Activated CD8-positive, alpha-beta memory T cell treated with anti-CD3 and anti-CD28 coated beads for 4 hours (primary cell): ENCODE measurements at regions not wholly inside any gene's neighbourhood (a gene's known extent, or its start where the extent isn't known, plus 50 kb on each side); places are given as distances from the start of the nearest gene placed in this dataset.

Source experiments
- DNase-seq, 2 donors: peaks; one replicate each; pipeline ENCODE4 v3.0.0-alpha.2; 2020; ENCODE audit warnings: low read depth in 2 of 2

GRCh38 chr18:10225300-10225699 is 229.1 kb upstream of the APCDD1 start:
- no peak for DNase-seq

- no peak for DNase-seq
These were observed 227.5 kb upstream of the APCDD1 start for GRCh38 chr18:10226971-10227370.

- no peak for DNase-seq
These were observed 226.1 kb upstream of the APCDD1 start for GRCh38 chr18:10228326-10228725.

DNA sequence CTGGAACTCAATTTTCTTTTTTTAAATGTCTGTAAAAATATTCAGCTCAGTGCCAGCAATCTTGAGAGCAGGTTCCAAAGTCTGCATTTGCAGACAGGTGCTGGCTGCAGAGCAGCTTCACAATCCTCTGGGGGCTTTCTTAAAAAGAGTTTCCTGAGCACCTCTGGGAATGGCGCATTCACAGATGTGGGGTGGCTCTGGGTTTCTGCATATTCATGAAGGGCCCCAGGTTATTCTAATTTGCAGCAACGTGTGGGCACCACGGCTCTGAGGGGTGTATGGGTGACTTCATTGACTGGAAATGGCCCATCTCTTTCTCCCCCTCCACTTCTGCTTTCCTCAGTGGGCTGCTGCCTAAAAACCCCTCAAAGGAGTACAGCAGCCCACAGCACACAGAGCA is 225.0 kb upstream of the APCDD1 start:
- no peak for DNase-seq

DNA sequence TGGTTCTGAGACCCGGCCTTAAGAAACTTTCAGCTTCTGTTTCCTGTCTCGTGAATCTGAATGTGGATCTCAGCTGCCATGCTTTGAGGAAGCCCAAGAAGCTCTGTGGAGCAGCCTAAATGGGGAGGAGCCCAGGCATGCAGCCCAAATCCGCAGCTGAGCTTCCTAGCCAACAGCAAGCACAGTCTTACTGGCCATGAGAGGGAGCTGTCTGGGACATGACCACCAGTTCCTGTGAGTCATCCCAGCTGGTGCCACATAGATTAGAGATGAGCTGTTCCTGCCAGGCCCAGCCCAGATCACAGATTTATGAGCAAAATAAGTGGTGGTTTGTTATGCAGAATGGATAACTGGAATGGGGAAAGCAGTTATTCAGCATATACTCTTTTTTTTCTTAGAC is 224.4 kb upstream of the APCDD1 start:
- DNase-seq: no peak

- no peak for DNase-seq
These were observed 223.2 kb upstream of the APCDD1 start for GRCh38 chr18:10231220-10231619.

GRCh38 chr18:10232062-10232461 is 222.4 kb upstream of the APCDD1 start:
- DNase-seq: no peak

DNA sequence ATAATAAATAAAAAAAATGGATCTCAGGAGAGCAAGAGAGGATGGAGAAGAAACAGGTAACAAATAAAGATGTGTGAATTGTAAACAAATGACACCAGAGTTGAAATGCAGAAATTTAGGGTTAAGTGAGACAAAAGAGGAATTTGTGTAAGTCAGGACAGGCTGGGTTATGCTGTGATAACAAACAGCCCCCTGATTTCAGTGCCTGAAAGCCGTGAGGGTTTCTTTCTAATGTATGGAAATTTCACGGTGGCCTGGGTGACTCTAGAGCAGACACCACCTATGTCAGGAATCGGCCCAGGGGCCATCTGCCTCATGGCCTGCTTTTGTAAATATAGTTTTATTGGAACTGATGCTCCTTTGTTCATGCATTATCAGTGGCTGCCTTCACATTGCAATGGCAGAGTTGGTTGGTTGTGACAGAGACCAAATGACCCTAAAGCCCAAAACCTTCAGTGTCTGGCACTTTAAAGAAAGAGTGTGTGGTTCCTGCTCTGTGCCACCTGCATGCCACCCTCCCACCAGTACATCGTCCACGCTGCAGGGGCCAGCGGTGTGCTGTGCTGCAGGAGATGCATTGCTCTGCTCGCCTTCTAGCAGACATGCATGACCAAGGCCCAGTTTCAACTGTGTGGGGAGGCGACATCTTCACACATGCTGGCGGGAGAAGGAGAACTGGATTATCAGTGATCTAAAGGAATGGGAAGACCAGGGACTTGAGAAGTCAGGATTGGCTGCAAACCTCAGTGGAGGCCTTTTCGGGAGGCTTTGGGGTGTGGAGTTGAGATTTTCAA is 221.2 kb upstream of the APCDD1 start:
- DNase-seq: no peak

DNA sequence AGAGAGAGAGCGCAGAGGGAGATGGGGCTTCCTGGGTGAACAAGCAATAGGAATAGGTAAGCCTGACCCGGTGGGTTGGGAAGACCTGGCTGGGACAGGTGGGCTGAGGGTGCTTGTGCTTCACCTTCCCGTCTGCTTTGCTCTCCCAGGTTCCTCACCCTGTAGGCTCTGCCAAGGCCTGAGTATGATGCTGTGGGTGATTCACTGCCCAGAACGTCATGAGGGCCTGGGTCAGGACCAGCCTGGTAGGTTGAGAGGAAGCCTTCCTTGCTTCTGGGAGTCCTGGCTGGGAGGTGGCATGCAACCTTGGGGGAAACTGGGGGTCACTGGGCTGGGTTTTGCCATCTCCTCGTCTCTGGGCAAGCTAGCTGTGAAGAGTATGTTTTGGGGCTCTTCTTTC is 220.2 kb upstream of the APCDD1 start:
- no peak for DNase-seq

- no peak for DNase-seq
These were observed 219.3 kb upstream of the APCDD1 start for GRCh38 chr18:10234912-10235660.

- DNase-seq: no peak
These were observed 218.8 kb upstream of the APCDD1 start for GRCh38 chr18:10235661-10235952.

- no peak for DNase-seq
These were observed 215.3 kb upstream of the APCDD1 start for GRCh38 chr18:10239103-10239502.

DNA sequence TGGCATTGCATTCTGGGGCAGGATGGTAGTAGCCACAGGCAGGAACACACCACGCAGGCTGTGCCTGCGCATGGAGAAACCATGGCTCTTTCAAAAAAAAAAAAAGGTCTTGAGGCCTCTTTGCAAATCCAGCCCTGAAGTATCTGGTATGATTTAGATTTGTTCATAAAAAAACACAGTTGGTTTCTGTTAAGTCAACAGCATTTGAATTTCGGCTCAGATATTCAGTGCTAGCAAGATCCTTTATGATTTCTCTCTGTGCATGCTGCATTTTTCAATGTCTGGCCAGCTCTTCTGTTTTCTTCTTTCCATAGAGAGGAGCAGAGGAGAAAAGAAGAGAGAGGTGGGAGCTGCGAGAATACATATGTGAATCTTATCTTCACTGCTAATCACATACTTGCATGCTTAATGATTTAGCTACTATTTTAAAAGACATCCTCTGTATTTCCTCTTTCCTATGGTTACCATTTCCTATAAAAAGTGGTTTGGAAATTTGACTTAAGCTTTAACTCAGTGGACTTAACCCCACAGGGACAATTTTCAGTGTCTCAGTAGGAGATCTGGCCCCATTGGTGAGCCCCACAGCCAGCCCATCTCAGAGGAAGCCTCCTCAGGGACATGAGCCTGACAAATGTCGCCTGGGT is 214.3 kb upstream of the APCDD1 start:
- DNase-seq: no peak

DNA sequence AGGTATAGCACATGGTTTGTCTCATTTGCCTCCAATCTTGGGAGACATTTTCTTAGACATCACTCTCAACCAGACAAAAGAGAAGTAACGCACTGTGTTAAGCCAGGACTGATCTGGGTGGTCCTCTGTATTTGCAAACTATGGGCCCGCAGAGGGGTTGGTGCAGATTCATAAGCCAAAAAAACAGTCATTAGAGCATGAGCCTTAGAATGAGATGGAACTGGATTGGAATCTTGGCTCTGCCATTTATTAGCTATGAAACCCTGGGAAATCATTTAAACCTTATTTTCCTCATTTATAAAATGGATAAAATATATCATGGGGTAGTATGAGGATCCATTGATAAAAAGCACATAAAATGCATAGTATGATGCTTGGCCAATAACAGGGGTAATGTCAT is 213.5 kb upstream of the APCDD1 start:
- no peak for DNase-seq

DNA sequence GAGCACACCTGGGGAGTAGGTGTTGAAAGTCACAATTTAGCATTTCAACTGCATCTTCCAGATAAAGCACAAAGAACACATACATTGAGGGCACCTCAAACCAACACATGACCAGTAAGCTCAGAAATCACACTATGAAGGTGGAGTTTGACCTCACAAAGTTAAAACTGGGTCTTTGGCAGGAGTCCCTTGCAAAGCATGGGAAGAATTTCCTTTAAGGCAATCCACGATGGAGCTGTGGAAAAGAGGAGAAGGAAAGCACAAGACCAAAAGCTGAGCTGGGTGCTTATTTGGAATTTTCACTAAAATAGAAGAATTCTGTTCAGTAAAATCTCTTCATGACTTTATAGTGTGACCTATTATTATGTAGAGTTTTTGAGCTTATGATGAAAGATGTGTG is 212.9 kb upstream of the APCDD1 start:
- DNase-seq: no peak

DNA sequence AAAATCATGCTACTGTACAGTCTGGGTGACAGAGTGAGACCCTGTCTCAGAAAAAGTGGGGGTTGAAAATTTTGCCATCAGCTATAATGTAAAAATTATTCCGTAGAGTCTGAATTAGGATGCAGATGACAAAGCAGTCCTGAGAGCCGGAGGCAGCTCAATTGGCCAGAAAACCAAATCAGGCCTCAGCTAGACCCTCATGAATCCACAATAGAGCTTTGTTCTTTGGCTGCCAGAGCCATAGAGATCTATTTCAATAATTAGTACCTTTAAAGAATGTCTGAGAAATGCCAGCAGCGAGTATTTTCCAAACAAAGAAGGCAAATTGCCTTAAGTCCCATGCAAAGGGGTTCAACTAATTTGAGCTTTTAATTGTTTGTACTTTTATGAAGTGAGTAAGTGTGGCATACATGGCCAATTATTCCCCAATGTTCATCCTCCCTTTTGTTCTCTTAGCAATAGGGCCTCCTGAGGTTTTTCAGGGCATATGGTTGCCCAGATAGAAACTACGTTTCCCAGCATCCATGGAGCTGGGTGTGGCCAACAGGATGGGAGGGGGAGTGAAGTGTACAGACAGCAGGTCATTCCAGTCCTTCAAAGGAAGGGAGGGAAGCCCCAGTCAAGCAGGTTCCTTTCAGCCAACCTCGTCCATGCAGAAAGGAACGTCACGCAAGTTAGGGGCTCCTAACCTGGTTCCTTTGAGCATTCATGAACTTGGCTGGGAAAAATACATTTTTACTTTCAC is 211.3 kb upstream of the APCDD1 start:
- no peak for DNase-seq

DNA sequence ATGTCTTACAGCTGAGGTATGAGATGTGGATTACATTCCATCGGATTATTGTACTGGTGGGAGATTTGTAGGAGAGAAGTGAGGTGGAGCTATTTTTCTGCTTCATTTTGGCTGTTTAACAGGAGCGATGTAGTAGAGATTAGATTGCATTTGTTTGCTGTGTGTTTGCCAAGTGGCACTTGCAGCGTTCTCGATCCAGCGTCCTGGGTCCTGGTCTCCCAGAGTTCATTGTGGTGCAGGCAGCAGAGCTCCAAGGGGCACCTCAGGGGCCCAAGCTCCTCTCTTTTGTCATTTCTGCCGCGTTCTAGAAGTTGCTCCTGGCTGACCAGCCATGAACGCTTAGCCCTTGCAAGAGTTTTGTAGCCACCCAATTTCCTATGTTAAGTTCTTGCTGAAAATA is 210.1 kb upstream of the APCDD1 start:
- no peak for DNase-seq

- no peak for DNase-seq
These were observed 209.2 kb upstream of the APCDD1 start for GRCh38 chr18:10245031-10245845.

GRCh38 chr18:10245846-10246175 is 208.6 kb upstream of the APCDD1 start:
- DNase-seq: no peak

DNA sequence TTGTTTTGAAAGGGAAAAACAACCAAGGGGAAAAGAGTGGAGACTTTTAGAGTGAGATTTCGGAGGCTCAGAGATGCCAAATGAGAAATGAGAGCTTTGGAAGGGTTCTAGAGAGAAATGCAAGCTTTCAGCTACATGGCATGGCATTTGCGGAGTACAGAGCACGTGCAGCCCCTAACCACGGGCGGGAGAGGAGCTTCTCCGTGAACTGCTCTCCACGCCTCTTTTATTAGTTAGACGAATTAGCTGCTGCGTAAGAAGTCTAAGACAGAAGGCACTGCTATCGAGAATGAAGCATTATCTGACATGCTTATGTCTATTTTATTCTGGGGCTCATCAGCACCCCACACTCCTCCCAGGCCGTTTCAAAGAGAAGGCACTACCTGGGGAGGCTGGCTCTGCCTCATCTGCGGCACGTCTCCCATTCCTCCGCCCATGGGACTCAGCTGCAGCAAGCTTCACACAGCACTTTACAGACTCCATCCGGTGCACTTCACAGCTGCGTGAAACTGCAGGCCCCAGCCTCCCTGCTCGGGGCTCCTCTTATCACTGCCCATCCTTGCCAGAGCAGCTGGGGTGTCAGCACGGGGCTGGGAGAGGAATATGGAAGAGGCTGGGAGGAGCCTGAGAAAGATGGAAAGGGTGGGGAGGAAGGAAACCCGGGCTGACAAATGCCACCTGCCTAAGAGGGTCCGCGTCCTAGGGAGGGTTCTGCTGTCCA is 207.3 kb upstream of the APCDD1 start:
- DNase-seq: no peak

DNA sequence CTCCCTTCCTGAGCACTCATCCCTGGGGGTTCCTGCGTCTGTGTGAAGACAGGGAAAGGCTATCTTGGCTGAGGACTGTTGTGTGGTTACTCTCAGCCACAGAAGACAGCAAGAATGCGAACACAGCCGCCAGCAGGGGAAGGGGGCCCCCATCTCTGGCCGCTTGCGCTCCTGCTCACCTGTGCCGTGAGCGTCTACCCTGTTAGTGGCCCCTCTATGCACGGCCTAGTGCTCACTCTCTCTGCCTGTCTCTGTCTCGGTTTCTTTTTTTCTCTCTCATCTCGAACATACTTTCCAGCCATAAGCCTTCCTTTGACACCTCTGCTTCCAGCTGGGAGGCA is 206.7 kb upstream of the APCDD1 start:
- DNase-seq: no peak
